ENCODE measurements at regions not wholly inside any gene's neighbourhood (a gene's known extent, or its start where the extent isn't known, plus 50 kb on each side); places are given as distances from the start of the nearest gene placed in this dataset.

GRCh38 chr13:77422724-77423123, 95.8 kb upstream of the MYCBP2 start:
- no peak for DNase-seq

GRCh38 chr13:77417897-77418296, 91.0 kb upstream of the MYCBP2 start:
- DNase-seq, result no peak

- no peak for DNase-seq
Observed at GRCh38 chr13:77416666-77417212, 89.8 kb upstream of the MYCBP2 start.

GRCh38 chr13:77415253-77416071, 88.6 kb upstream of the MYCBP2 start:
- no peak for DNase-seq

- no peak for DNase-seq
Observed at GRCh38 chr13:77412860-77413259, 86.0 kb upstream of the MYCBP2 start.

GRCh38 chr13:77412116-77412635, 85.3 kb upstream of the MYCBP2 start:
- DNase-seq, result no peak

- DNase-seq, result no peak
Observed at GRCh38 chr13:77409412-77409811, 82.5 kb upstream of the MYCBP2 start.

GRCh38 chr13:77406644-77407440, 79.9 kb upstream of the MYCBP2 start:
- DNase-seq, result no peak

- no peak for DNase-seq
Observed at GRCh38 chr13:77398825-77399620, 72.1 kb upstream of the MYCBP2 start.

- no peak for DNase-seq
Observed at GRCh38 chr13:77397636-77398035, 70.7 kb upstream of the MYCBP2 start.

GRCh38 chr13:77391475-77391874, 64.6 kb upstream of the MYCBP2 start:
- no peak for DNase-seq

GRCh38 chr13:77390391-77390790, 63.5 kb upstream of the MYCBP2 start:
- DNase-seq, result no peak

GRCh38 chr13:77389625-77390000, 62.7 kb upstream of the MYCBP2 start:
- DNase-seq, result no peak

GRCh38 chr13:77388944-77389624, 62.2 kb upstream of the MYCBP2 start:
- peak; percentile 9 for DNase-seq

- DNase-seq, result no peak
Observed at GRCh38 chr13:77387607-77388200, 60.8 kb upstream of the MYCBP2 start.

GRCh38 chr13:77386880-77387606, 60.1 kb upstream of the MYCBP2 start:
- no peak for DNase-seq

GRCh38 chr13:77386046-77386445, 59.2 kb upstream of the MYCBP2 start:
- no peak for DNase-seq

- no peak for DNase-seq
Observed at GRCh38 chr13:77384999-77385398, 58.1 kb upstream of the MYCBP2 start.

GRCh38 chr13:77383097-77383496, 56.2 kb upstream of the MYCBP2 start:
- no peak for DNase-seq

GRCh38 chr13:77381059-77381458, 54.2 kb upstream of the MYCBP2 start:
- no peak for DNase-seq

- DNase-seq, result no peak
Observed at GRCh38 chr13:77379508-77379907, 52.6 kb upstream of the MYCBP2 start.
